Pulmonary artery endothelial cell (primary cell): ENCODE measurements at regions not wholly inside any gene's neighbourhood (a gene's known extent, or its start where the extent isn't known, plus 50 kb on each side); places are given as distances from the start of the nearest gene placed in this dataset.
"Not testable (repeated sequence)": the region's sequence is repeated elsewhere in the genome, so short reads cannot be mapped to it uniquely, and the experiment has no call there.

Experiments
- DNase-seq: peaks from one replicate; pipeline ENCODE4 v3.0.0-alpha.2; 2011; ENCODE audit warnings: low read depth, low spot score

GRCh38 chr4:130736436-130737185, 1640.7 kb downstream of the C4orf33 start:
- no peak for DNase-seq

GRCh38 chr4:130738233-130738632, 1642.3 kb downstream of the C4orf33 start:
- DNase-seq, result no peak

- DNase-seq, result no peak
These were observed 1651.9 kb downstream of the C4orf33 start for GRCh38 chr4:130747842-130748241.

- DNase-seq, result no peak
These were observed 1658.0 kb downstream of the C4orf33 start for GRCh38 chr4:130753926-130754325.

- DNase-seq, result no peak
These were observed 1664.3 kb downstream of the C4orf33 start for GRCh38 chr4:130760246-130760645.

- not testable (repeated sequence) for DNase-seq
These were observed 1671.4 kb downstream of the C4orf33 start for GRCh38 chr4:130767384-130767783.

- DNase-seq, result not testable (repeated sequence)
These were observed 1677.0 kb downstream of the C4orf33 start for GRCh38 chr4:130772966-130773365.

GRCh38 chr4:130808492-130808891, 1712.5 kb downstream of the C4orf33 start:
- no peak for DNase-seq

- no peak for DNase-seq
These were observed 1716.3 kb downstream of the C4orf33 start for GRCh38 chr4:130812117-130812765.

- no peak for DNase-seq
These were observed 1718.9 kb downstream of the C4orf33 start for GRCh38 chr4:130814896-130815295.

GRCh38 chr4:130820448-130820847, 1724.5 kb downstream of the C4orf33 start:
- no peak for DNase-seq

- no peak for DNase-seq
These were observed 1729.3 kb downstream of the C4orf33 start for GRCh38 chr4:130825284-130825683.

GRCh38 chr4:130850019-130850524, 1754.1 kb downstream of the C4orf33 start:
- DNase-seq, result no peak

- DNase-seq, result no peak
These were observed 1755.2 kb downstream of the C4orf33 start for GRCh38 chr4:130851107-130851506.

- DNase-seq, result no peak
These were observed 1756.0 kb downstream of the C4orf33 start for GRCh38 chr4:130851932-130852331.

- DNase-seq, result no peak
These were observed 1759.6 kb downstream of the C4orf33 start for GRCh38 chr4:130855533-130855932.

- DNase-seq, result no peak
These were observed 1764.0 kb downstream of the C4orf33 start for GRCh38 chr4:130859991-130860390.

GRCh38 chr4:130896920-130897319, 1801.0 kb downstream of the C4orf33 start:
- no peak for DNase-seq

- DNase-seq, result no peak
These were observed 1805.4 kb downstream of the C4orf33 start for GRCh38 chr4:130901321-130901720.

GRCh38 chr4:130922955-130923354, 1827.0 kb downstream of the C4orf33 start:
- DNase-seq, result no peak

GRCh38 chr4:130955520-130955919, 1859.6 kb downstream of the C4orf33 start:
- no peak for DNase-seq

- no peak for DNase-seq
These were observed 1889.4 kb downstream of the C4orf33 start for GRCh38 chr4:130985371-130985770.

- no peak for DNase-seq
These were observed 1900.0 kb downstream of the C4orf33 start for GRCh38 chr4:130995988-130996387.
